A549 (cell line): ENCODE measurements at regions not wholly inside any gene's neighbourhood (a gene's known extent, or its start where the extent isn't known, plus 50 kb on each side); places are given as distances from the start of the nearest gene placed in this dataset.
"Not testable (repeated sequence)": the region's sequence is repeated elsewhere in the genome, so short reads cannot be mapped to it uniquely, and the experiment has no call there.

Experiments used
- ATAC-seq, 2 experiments: fragments of 200-7000 bp in 1 of 2; fragments of >200 bp in 1 of 2; cut with Nextera tagmentation in 1 of 2; cut with Tn5 transposase in 1 of 2; 3 replicates each; pipeline versions ENCODE4 v1.8.0 to v1.9.1; 2018 to 2020; ENCODE audit warnings: mild to moderate bottlenecking in 1 of 2, moderate library complexity in 1 of 2
- CTCF ChIA-PET: fragments of 300-600 bp; sonication (Branson Sonifier 250); formaldehyde crosslinking; extraction: SDS; loops from one replicate; lab custom pipeline; 2021; ENCODE audit warnings: antibody characterized with exemption, inconsistent platforms; lab: Yijun Ruan, JAX
- POLR2A ChIA-PET: fragments of 350-600 bp; formaldehyde crosslinking; extraction: SDS; loops from one replicate; lab custom pipeline; 2021; ENCODE audit warnings: antibody characterized with exemption, inconsistent platforms; lab: Yijun Ruan, JAX
- DNase-seq, 2 experiments: peaks; one replicate each; pipeline versions ENCODE4 v3.0.0 to v3.0.0-alpha.2; 2011 to 2016; ENCODE audit warnings: low read depth in 1 of 2, low spot score in 1 of 2
- FAIRE-seq: peaks from 2 replicates; lab custom pipeline; 2011; peaks lifted over from hg19 to GRCh38; lab: Jason Lieb, UNC
- H3K27ac ChIP-seq, 2 experiments: fragments of >200 bp; sonication (Bioruptor Twin); formaldehyde crosslinking; 3 replicates each; pipeline ENCODE4 v1.5.1; 2016 to 2017
- H3K4me1 ChIP-seq: fragments of >200 bp; sonication (Bioruptor Twin); formaldehyde crosslinking; 3 replicates; pipeline ENCODE4 v1.6.1; 2016
- H3K4me2 ChIP-seq: fragments of >200 bp; sonication (Bioruptor Twin); formaldehyde crosslinking; 3 replicates; pipeline ENCODE4 v1.6.1; 2016
- H3K4me3 ChIP-seq: fragments of >200 bp; sonication (Bioruptor Twin); formaldehyde crosslinking; 3 replicates; pipeline ENCODE4 v1.5.1; 2016
- H3K9me3 ChIP-seq: fragments of >200 bp; sonication (Bioruptor Twin); formaldehyde crosslinking; 3 replicates; pipeline ENCODE4 v1.6.1; 2016
- ATOH8 ChIP-seq: fragments of 250-450 bp; sonication (Bioruptor Pico); IDR thresholded peaks from 2 replicates; pipeline ENCODE4 v1.5.0; 2020; ENCODE audit warnings: low read depth, mild to moderate bottlenecking, moderate library complexity
- BHLHE40 ChIP-seq: IDR thresholded peaks from 2 replicates; pipeline ENCODE4 v1.6.1; 2012; ENCODE audit warnings: low read depth, low read length, inconsistent platforms
- CBX2 ChIP-seq: fragments of 200-600 bp; sonication (generic); IDR thresholded peaks from 2 replicates; pipeline ENCODE4 v1.6.1; 2016; ENCODE audit warnings: low read depth, mild to moderate bottlenecking, borderline replicate concordance
- CEBPB ChIP-seq, 2 experiments: fragments of >200 bp in 1 of 2; sonication (Bioruptor Twin) in 1 of 2; formaldehyde crosslinking in 1 of 2; IDR thresholded peaks; 2 replicates each; pipeline ENCODE4 v1.6.1; 2012 to 2016
- CHD2 ChIP-seq: fragments of 150-350 bp; IDR thresholded peaks from 2 replicates; pipeline ENCODE4 v1.6.1; 2014; ENCODE audit warnings: low read length; ENCODE audit not compliant: partially characterized antibody
- E2F6 ChIP-seq: IDR thresholded peaks from 2 replicates; pipeline ENCODE4 v1.6.1; 2012; ENCODE audit warnings: low read depth, borderline replicate concordance
- EHMT2 ChIP-seq: fragments of 200-600 bp; sonication (generic); IDR thresholded peaks from 2 replicates; pipeline ENCODE4 v1.6.1; 2016; ENCODE audit warnings: antibody characterized with exemption, low read depth, mild to moderate bottlenecking, moderate library complexity
- FOSB ChIP-seq: fragments of 250-450 bp; sonication (Bioruptor Pico); IDR thresholded peaks from 2 replicates; pipeline ENCODE4 v1.5.0; 2020; ENCODE audit warnings: mild to moderate bottlenecking, moderate library complexity
- GATA3 ChIP-seq: IDR thresholded peaks from 2 replicates; pipeline ENCODE4 v1.6.1; 2012; ENCODE audit warnings: borderline replicate concordance
- HEYL ChIP-seq: fragments of 250-450 bp; sonication (Bioruptor Pico); IDR thresholded peaks from 2 replicates; pipeline ENCODE4 v1.8.0; 2021; ENCODE audit warnings: mild to moderate bottlenecking, moderate library complexity
- HMGXB4 ChIP-seq: fragments of 250-450 bp; sonication (Bioruptor Pico); IDR thresholded peaks from 2 replicates; pipeline ENCODE4 v1.5.0; 2021; ENCODE audit warnings: mild to moderate bottlenecking, moderate library complexity, borderline replicate concordance
- JUN ChIP-seq, 2 experiments: fragments of >200 bp; sonication (Bioruptor Twin); formaldehyde crosslinking; IDR thresholded peaks; 2 replicates in 1 of 2; 3 replicates in 1 of 2; pipeline ENCODE4 v1.6.1; 2016 to 2017
- KDM1A ChIP-seq: fragments of 200-600 bp; sonication (generic); IDR thresholded peaks from 2 replicates; pipeline ENCODE4 v1.6.1; 2016; ENCODE audit warnings: low read depth, mild to moderate bottlenecking
- KDM5A ChIP-seq: fragments of 200-600 bp; sonication (generic); IDR thresholded peaks from 2 replicates; pipeline ENCODE4 v1.6.1; 2016; ENCODE audit warnings: antibody characterized with exemption, mild to moderate bottlenecking
- MAZ ChIP-seq: fragments of 150-350 bp; IDR thresholded peaks from 2 replicates; pipeline ENCODE4 v1.6.1; 2014; ENCODE audit warnings: antibody characterized with exemption, low read depth, low read length, borderline replicate concordance
- POLR2A ChIP-seq: IDR thresholded peaks from 2 replicates; pipeline ENCODE4 v1.6.1; 2012; ENCODE audit warnings: mild to moderate bottlenecking, low read length
- RCOR1 ChIP-seq: fragments of 150-350 bp; IDR thresholded peaks from 2 replicates; pipeline ENCODE4 v1.6.1; 2014; ENCODE audit warnings: antibody characterized with exemption, low read length, low read depth
- RFX5 ChIP-seq: fragments of 450-650 bp; IDR thresholded peaks from 2 replicates; pipeline ENCODE4 v1.7.1; 2014; ENCODE audit warnings: antibody characterized with exemption, mild to moderate bottlenecking, moderate library complexity
- RNF2 ChIP-seq: fragments of 200-600 bp; sonication (generic); IDR thresholded peaks from 2 replicates; pipeline ENCODE4 v1.6.1; 2016; ENCODE audit warnings: low read depth, mild to moderate bottlenecking, antibody characterized with exemption, moderate library complexity, borderline replicate concordance
- TFCP2L1 ChIP-seq: fragments of 250-450 bp; sonication (Bioruptor Pico); IDR thresholded peaks from 2 replicates; pipeline ENCODE4 v1.5.0; 2021; ENCODE audit warnings: mild to moderate bottlenecking
- ZFP36 ChIP-seq: fragments of 450-650 bp; IDR thresholded peaks from 2 replicates; pipeline ENCODE4 v1.6.1; 2014; ENCODE audit warnings: borderline replicate concordance; ENCODE audit not compliant: partially characterized antibody
- WGBS: methylation state at CpG from one replicate; pipeline ENCODE4 v1.1.6; 2017; ENCODE audit errors: missing lambda C conversion rate; 5-methylcytosine and 5-hydroxymethylcytosine counted together
- TF ChIP-seq, protein P1 (sequence below): fragments of >200 bp; sonication (Bioruptor Twin); formaldehyde crosslinking; IDR thresholded peaks from 3 replicates; pipeline ENCODE4 v1.5.1; 2016
- TF ChIP-seq, protein P2 (sequence below): fragments of >200 bp; sonication (Bioruptor Twin); formaldehyde crosslinking; IDR thresholded peaks from 3 replicates; pipeline ENCODE4 v1.6.1; 2016

- no peak overlapping the region for H3K4me2 ChIP-seq
- ChIA-PET POLR2A (no interaction called here), CTCF (no interaction called here)
- no peaks in the 10 kb centered on the region for H3K9me3 ChIP-seq
- FAIRE-seq (no peak), ATAC-seq (no peak), DNase-seq (no peak)
- TF ChIP-seq, protein P1, sequence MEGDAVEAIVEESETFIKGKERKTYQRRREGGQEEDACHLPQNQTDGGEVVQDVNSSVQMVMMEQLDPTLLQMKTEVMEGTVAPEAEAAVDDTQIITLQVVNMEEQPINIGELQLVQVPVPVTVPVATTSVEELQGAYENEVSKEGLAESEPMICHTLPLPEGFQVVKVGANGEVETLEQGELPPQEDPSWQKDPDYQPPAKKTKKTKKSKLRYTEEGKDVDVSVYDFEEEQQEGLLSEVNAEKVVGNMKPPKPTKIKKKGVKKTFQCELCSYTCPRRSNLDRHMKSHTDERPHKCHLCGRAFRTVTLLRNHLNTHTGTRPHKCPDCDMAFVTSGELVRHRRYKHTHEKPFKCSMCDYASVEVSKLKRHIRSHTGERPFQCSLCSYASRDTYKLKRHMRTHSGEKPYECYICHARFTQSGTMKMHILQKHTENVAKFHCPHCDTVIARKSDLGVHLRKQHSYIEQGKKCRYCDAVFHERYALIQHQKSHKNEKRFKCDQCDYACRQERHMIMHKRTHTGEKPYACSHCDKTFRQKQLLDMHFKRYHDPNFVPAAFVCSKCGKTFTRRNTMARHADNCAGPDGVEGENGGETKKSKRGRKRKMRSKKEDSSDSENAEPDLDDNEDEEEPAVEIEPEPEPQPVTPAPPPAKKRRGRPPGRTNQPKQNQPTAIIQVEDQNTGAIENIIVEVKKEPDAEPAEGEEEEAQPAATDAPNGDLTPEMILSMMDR = no peak
- TF ChIP-seq RFX5 (no peak), ATOH8 (CRISPR knock-in tag) (no peak), CBX2 (no peak), HEYL (CRISPR knock-in tag) (no peak), POLR2A (no peak)
- TF ChIP-seq, protein P2, sequence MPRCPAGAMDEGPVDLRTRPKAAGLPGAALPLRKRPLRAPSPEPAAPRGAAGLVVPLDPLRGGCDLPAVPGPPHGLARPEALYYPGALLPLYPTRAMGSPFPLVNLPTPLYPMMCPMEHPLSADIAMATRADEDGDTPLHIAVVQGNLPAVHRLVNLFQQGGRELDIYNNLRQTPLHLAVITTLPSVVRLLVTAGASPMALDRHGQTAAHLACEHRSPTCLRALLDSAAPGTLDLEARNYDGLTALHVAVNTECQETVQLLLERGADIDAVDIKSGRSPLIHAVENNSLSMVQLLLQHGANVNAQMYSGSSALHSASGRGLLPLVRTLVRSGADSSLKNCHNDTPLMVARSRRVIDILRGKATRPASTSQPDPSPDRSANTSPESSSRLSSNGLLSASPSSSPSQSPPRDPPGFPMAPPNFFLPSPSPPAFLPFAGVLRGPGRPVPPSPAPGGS = no peak
- H3K4me1 ChIP-seq = no peaks in the 10 kb centered on the region
- WGBS = 0% methylated on average over 1 of the region's 1 CpG
- no peak overlapping the region for H3K27ac ChIP-seq
- H3K4me3 ChIP-seq = no peak overlapping the region
Measured at GRCh38 chr5:63011158-63011557, 432.5 kb downstream of the LRRC70 start.

DNA sequence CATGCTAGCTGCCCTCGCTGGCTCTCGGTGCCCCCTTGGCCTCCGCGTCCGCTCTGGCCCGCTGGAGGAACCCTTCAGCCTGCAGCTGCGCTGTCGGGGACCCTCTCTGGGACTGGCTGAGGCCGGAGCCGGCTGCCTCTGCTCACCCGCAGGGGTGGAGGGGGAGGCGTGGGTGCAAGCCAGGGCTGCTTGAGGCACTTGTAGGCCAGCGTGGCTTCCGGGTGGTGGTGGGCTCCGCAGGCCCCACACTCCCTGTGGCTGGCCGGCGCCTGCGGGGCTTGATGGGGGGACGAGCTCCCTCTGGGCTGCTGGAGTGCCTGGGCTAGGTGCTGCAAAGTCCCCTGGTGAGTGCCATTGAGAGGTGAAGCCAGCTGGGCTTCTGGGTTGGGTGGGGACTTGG, 429.6 kb downstream of the LRRC70 start:
- H3K4me2 ChIP-seq = no peak overlapping the region
- H3K4me1 ChIP-seq = no peaks in the 10 kb centered on the region
- H3K9me3 ChIP-seq = no peaks in the 10 kb centered on the region
- H3K27ac ChIP-seq = no peak overlapping the region
- no peak for FAIRE-seq
- ChIA-PET POLR2A (no interaction called here), CTCF (no interaction called here)
- no peak for ATAC-seq
- DNase-seq = no peak
- TF ChIP-seq ZFP36 (no peak), KDM5A (no peak), KDM1A (no peak)
- no peak overlapping the region for H3K4me3 ChIP-seq
- WGBS = 28% methylated on average over 7 of the region's 19 CpGs

- CTCF ChIA-PET, FAIRE-seq, POLR2A ChIA-PET, H3K4me3 ChIP-seq, DNase-seq, H3K27ac ChIP-seq, ATAC-seq, H3K4me2 ChIP-seq, H3K4me1 ChIP-seq, H3K9me3 ChIP-seq: not testable (repeated sequence)
- 0% methylated on average over 1 of the region's 1 CpG for WGBS
Measured at GRCh38 chr5:62994842-62995241, 416.2 kb downstream of the LRRC70 start.

DNA sequence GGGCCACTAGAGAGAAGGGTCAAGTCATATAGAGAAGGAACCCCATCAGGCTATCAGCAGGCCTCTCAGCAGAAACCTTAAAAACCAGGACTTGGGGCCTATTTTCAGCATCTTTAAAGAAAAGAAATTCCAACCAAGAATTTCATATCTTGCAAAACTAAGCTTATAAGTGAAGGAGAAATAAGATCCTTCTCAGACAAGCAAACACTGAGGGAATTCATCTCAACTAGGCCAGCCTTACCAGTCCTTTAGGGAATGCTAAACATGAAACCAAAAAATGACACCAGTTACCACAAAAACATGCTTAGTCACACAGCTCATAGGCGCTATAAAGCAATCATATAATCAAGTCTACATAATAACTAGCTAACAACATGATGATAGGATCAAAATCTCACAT, 407.1 kb downstream of the LRRC70 start:
- Histone ChIP-seq H3K4me3 (no peak overlapping the region), H3K4me2 (no peak overlapping the region), H3K9me3 (no peaks in the 10 kb centered on the region; the same call in 2 of the 3 replicates), H3K4me1 (no peaks in the 10 kb centered on the region), H3K27ac (no peak overlapping the region)
- ChIA-PET CTCF (no interaction called here), POLR2A (no interaction called here)
- WGBS = 3% methylated on average over 1 of the region's 1 CpG
- ATAC-seq (no peak), FAIRE-seq (no peak), DNase-seq (no peak)
- TF ChIP-seq E2F6 = no peak
- no peak for TF ChIP-seq GATA3
- no peak for TF ChIP-seq CHD2
- TF ChIP-seq FOSB (CRISPR knock-in tag) = no peak
- no peak for TF ChIP-seq EHMT2
- TF ChIP-seq JUN (IDR thresholded peaks at IDR 0.05) = no peak
- no peak for TF ChIP-seq RCOR1
- TF ChIP-seq RFX5 = no peak
- TF ChIP-seq HMGXB4 (CRISPR knock-in tag) = no peak
- TF ChIP-seq BHLHE40 = no peak
- TF ChIP-seq, protein P1 = no peak
- TF ChIP-seq RNF2 = no peak
- TF ChIP-seq TFCP2L1 (CRISPR knock-in tag) = no peak
- no peak for TF ChIP-seq CEBPB (IDR thresholded peaks at IDR 0.05)
- no peak for TF ChIP-seq MAZ
